ENCODE measurements at regions not wholly inside any gene's neighbourhood (a gene's known extent, or its start where the extent isn't known, plus 50 kb on each side); places are given as distances from the start of the nearest gene placed in this dataset.

DNA sequence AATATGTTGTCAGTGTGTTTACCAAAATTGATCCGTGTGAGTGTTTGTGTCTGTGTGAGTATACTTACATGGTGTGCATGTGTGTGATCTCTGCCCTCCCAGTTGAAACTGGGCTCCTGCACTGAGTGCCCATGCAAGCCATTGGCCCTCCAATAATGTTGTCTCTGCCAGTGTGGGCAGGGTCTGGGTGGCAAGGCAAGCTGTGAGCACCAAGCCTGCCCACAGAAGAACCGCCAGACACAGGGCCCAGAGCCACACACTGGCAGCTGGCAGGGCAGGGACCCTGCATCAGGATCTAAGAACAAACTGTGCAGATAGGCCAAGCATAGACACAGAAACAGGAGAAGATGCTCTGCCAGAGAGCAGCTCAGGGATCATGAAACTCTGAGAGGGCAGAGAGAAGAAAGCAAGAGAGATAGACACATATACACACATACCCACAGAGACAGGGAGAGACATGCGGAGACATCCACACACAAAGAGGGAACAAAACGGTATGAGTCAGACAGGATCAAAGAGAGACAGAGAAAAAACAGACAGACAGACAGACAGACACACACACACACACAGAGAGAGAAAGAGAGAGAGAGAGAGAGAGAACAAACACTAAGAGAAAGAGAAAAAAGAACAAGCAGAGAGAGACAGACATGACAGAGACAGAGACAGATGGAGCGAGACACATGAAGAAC, 555.0 kb downstream of the MID1IP1 start:
- TF ChIP-seq, protein P1, sequence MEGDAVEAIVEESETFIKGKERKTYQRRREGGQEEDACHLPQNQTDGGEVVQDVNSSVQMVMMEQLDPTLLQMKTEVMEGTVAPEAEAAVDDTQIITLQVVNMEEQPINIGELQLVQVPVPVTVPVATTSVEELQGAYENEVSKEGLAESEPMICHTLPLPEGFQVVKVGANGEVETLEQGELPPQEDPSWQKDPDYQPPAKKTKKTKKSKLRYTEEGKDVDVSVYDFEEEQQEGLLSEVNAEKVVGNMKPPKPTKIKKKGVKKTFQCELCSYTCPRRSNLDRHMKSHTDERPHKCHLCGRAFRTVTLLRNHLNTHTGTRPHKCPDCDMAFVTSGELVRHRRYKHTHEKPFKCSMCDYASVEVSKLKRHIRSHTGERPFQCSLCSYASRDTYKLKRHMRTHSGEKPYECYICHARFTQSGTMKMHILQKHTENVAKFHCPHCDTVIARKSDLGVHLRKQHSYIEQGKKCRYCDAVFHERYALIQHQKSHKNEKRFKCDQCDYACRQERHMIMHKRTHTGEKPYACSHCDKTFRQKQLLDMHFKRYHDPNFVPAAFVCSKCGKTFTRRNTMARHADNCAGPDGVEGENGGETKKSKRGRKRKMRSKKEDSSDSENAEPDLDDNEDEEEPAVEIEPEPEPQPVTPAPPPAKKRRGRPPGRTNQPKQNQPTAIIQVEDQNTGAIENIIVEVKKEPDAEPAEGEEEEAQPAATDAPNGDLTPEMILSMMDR (IDR thresholded peaks at IDR 0.05; ENCODE audit: low read length), result no peak
- TF ChIP-seq EZH2 (IDR thresholded peaks at IDR 0.05; ENCODE audit: borderline replicate concordance, low read length), result no peak
